Activated CD8-positive, alpha-beta T cell treated with anti-CD3 and anti-CD28 coated beads for 36 hours (primary cell): ENCODE measurements at regions not wholly inside any gene's neighbourhood (a gene's known extent, or its start where the extent isn't known, plus 50 kb on each side); places are given as distances from the start of the nearest gene placed in this dataset.

ENCODE experiments used
- ATAC-seq: fragments of 200-7000 bp; cut with Tn5 transposase; one replicate; pipeline ENCODE4 v1.10.0; 2021; ENCODE audit warnings: mild to moderate bottlenecking, moderate library complexity
- CTCF ChIA-PET: fragments of 350-600 bp; sonication (Branson Sonifier 250); formaldehyde crosslinking; loops from one replicate; lab custom pipeline; 2021; ENCODE audit warnings: antibody characterized with exemption; lab: Charles Lee
- POLR2A ChIA-PET: fragments of 350-600 bp; sonication (Branson Sonifier 250); formaldehyde crosslinking; loops from one replicate; lab custom pipeline; 2021; ENCODE audit warnings: antibody characterized with exemption; lab: Charles Lee
- DNase-seq: peaks from one replicate; pipeline ENCODE4 v3.0.0-alpha.2; 2020
- H3K27ac Mint-ChIP-seq: one replicate; pipeline ENCODE4 v1.8.0; 2021; ENCODE audit warnings: mild to moderate bottlenecking, mixed read lengths
- H3K27me3 Mint-ChIP-seq: one replicate; pipeline ENCODE4 v1.8.0; 2021; ENCODE audit warnings: mixed read lengths
- H3K36me3 Mint-ChIP-seq: one replicate; pipeline ENCODE4 v1.8.0; 2021; ENCODE audit warnings: low read depth, mixed read lengths
- H3K4me1 Mint-ChIP-seq: one replicate; pipeline ENCODE4 v1.8.0; 2021; ENCODE audit warnings: low read depth, mixed read lengths
- H3K4me3 Mint-ChIP-seq: one replicate; pipeline ENCODE4 v1.8.0; 2021; ENCODE audit warnings: mild to moderate bottlenecking, moderate library complexity, mixed read lengths
- H3K9me3 Mint-ChIP-seq: one replicate; pipeline ENCODE4 v1.8.0; 2021; ENCODE audit warnings: mixed read lengths
- CTCF ChIP-seq: fragments of 200-600 bp; IDR thresholded peaks from one replicate; pipeline ENCODE4 v1.8.0; 2022; ENCODE audit warnings: antibody characterized with exemption, mild to moderate bottlenecking
- intact Hi-C: fragments of 100-400 bp; cut with micrococcal nuclease; formaldehyde crosslinking; loops from one replicate; pipeline ENCODE4 v1.10.0; 2022

- ChIA-PET CTCF (no interaction called here), POLR2A (no interaction called here)
- intact Hi-C loops, result no loop called here
- no peak for TF ChIP-seq CTCF
- Mint-ChIP-seq H3K36me3 (no peaks in the 10 kb centered on the region), H3K9me3 (no peaks in the 10 kb centered on the region), H3K27ac (no peak overlapping the region), H3K4me3 (no peak overlapping the region), H3K4me1 (no peaks in the 10 kb centered on the region), H3K27me3 (peaks cover 1% of the 10 kb centered on the region)
- DNase-seq (no peak), ATAC-seq (no peak)
Measured at GRCh38 chr3:34301313-34301712, 502.9 kb downstream of the PDCD6IP start.

- no peak for TF ChIP-seq CTCF
- intact Hi-C loops, result loop anchor here (1.0 kb wide), 1 partner anchor 11 kb away; no protein-coding TSS in a partner anchor
- no peaks in the 10 kb centered on the region for H3K36me3 Mint-ChIP-seq
- no peaks in the 10 kb centered on the region for H3K9me3 Mint-ChIP-seq
- no peaks in the 10 kb centered on the region for H3K27me3 Mint-ChIP-seq
- ChIA-PET POLR2A (no interaction called here), CTCF (no interaction called here)
- DNase-seq (no peak), ATAC-seq (no peak)
- H3K4me1 Mint-ChIP-seq, result no peaks in the 10 kb centered on the region
- H3K4me3 Mint-ChIP-seq, result no peak overlapping the region
- H3K27ac Mint-ChIP-seq, result no peak overlapping the region
Measured at GRCh38 chr3:34305266-34305665, 506.8 kb downstream of the PDCD6IP start.

GRCh38 chr3:34312684-34313083 is 514.3 kb downstream of the PDCD6IP start:
- peaks cover 1% of the 10 kb centered on the region for H3K9me3 Mint-ChIP-seq
- POLR2A ChIA-PET, result no interaction called here
- no peak overlapping the region for H3K27ac Mint-ChIP-seq
- H3K36me3 Mint-ChIP-seq, result no peaks in the 10 kb centered on the region
- H3K4me3 Mint-ChIP-seq, result no peak overlapping the region
- no peak for TF ChIP-seq CTCF
- H3K4me1 Mint-ChIP-seq, result no peaks in the 10 kb centered on the region
- CTCF ChIA-PET, result no interaction called here
- no peak for ATAC-seq
- intact Hi-C loops, result no loop called here
- no peaks in the 10 kb centered on the region for H3K27me3 Mint-ChIP-seq
- no peak for DNase-seq

GRCh38 chr3:34319881-34320280 is 521.5 kb downstream of the PDCD6IP start:
- H3K9me3 Mint-ChIP-seq, result peaks cover 4% of the 10 kb centered on the region
- H3K36me3 Mint-ChIP-seq, result no peaks in the 10 kb centered on the region
- H3K27me3 Mint-ChIP-seq, result no peaks in the 10 kb centered on the region
- no peaks in the 10 kb centered on the region for H3K4me1 Mint-ChIP-seq
- H3K4me3 Mint-ChIP-seq, result no peak overlapping the region
- H3K27ac Mint-ChIP-seq, result no peak overlapping the region
- ChIA-PET POLR2A (interaction anchor here (0.6 kb wide), 1 partner anchor 331 kb away, joined by 3 read pairs; no protein-coding TSS in a partner anchor), CTCF (no interaction called here)
- DNase-seq (no peak), ATAC-seq (no peak)
- TF ChIP-seq CTCF, result no peak
- intact Hi-C loops, result no loop called here

GRCh38 chr3:34323517-34323916 is 525.1 kb downstream of the PDCD6IP start:
- no peak for TF ChIP-seq CTCF
- Mint-ChIP-seq H3K9me3 (no peaks in the 10 kb centered on the region), H3K27ac (no peak overlapping the region), H3K36me3 (no peaks in the 10 kb centered on the region), H3K27me3 (no peaks in the 10 kb centered on the region), H3K4me3 (no peak overlapping the region), H3K4me1 (no peaks in the 10 kb centered on the region)
- CTCF ChIA-PET, result no interaction called here
- ATAC-seq (no peak), DNase-seq (no peak)
- intact Hi-C loops, result no loop called here
- POLR2A ChIA-PET, result interaction anchor here (0.8 kb wide), 1 partner anchor 10 kb away, joined by 4 read pairs; no protein-coding TSS in a partner anchor
